ENCODE measurements at regions not wholly inside any gene's neighbourhood (a gene's known extent, or its start where the extent isn't known, plus 50 kb on each side); places are given as distances from the start of the nearest gene placed in this dataset.

- TF ChIP-seq CTCF (IDR thresholded peaks at IDR 0.05; ENCODE audit: low read depth, low read length, missing control alignments), result no peak
- DNase-seq (ENCODE audit: low read depth), result peak; percentile 47
- no peak overlapping the region for H3K4me3 ChIP-seq (ENCODE audit: low read depth, low read length)
- in situ Hi-C loops (cut with HindIII; ENCODE audit: low sequenced_read_pairs), result no loop called here
Measured at GRCh38 chr10:88077977-88078376, 214.6 kb downstream of the PTEN start.

GRCh38 chr10:88080213-88080612 lies 216.8 kb downstream of the PTEN start:
- peak; percentile 43 for DNase-seq (ENCODE audit: low read depth)
- H3K4me3 ChIP-seq (ENCODE audit: low read depth, low read length), result no peak overlapping the region
- in situ Hi-C loops (cut with HindIII; ENCODE audit: low sequenced_read_pairs), result no loop called here
- TF ChIP-seq CTCF (IDR thresholded peaks at IDR 0.05; ENCODE audit: low read depth, low read length, missing control alignments), result no peak

GRCh38 chr10:88081457-88082054 lies 218.1 kb downstream of the PTEN start:
- in situ Hi-C loops (cut with HindIII; ENCODE audit: low sequenced_read_pairs), result no loop called here
- H3K4me3 ChIP-seq (ENCODE audit: low read depth, low read length), result no peak overlapping the region
- TF ChIP-seq CTCF (IDR thresholded peaks at IDR 0.05; ENCODE audit: low read depth, low read length, missing control alignments), result no peak
- DNase-seq (ENCODE audit: low read depth), result no peak

- H3K4me3 ChIP-seq (ENCODE audit: low read depth, low read length), result no peak overlapping the region
- TF ChIP-seq CTCF (IDR thresholded peaks at IDR 0.05; ENCODE audit: low read depth, low read length, missing control alignments), result no peak
- in situ Hi-C loops (cut with HindIII; ENCODE audit: low sequenced_read_pairs), result no loop called here
- no peak for DNase-seq (ENCODE audit: low read depth)
Measured at GRCh38 chr10:88082391-88082790, 219.0 kb downstream of the PTEN start.

- no peak overlapping the region for H3K4me3 ChIP-seq (ENCODE audit: low read depth, low read length)
- in situ Hi-C loops (cut with HindIII; ENCODE audit: low sequenced_read_pairs), result no loop called here
- DNase-seq (ENCODE audit: low read depth), result no peak
- TF ChIP-seq CTCF (IDR thresholded peaks at IDR 0.05; ENCODE audit: low read depth, low read length, missing control alignments), result no peak
Measured at GRCh38 chr10:88082806-88083596, 219.6 kb downstream of the PTEN start.

- TF ChIP-seq CTCF (IDR thresholded peaks at IDR 0.05; ENCODE audit: low read depth, low read length, missing control alignments), result no peak
- in situ Hi-C loops (cut with HindIII; ENCODE audit: low sequenced_read_pairs), result no loop called here
- DNase-seq (ENCODE audit: low read depth), result no peak
- H3K4me3 ChIP-seq (ENCODE audit: low read depth, low read length), result no peak overlapping the region
Measured at GRCh38 chr10:88083597-88083989, 220.2 kb downstream of the PTEN start.
